Hematopoietic multipotent progenitor cell treated with erythropoietin and hydrocortisone succinate and interleukin-3 and kit ligand, for 4 days (in vitro differentiated cells): ENCODE measurements at regions not wholly inside any gene's neighbourhood (a gene's known extent, or its start where the extent isn't known, plus 50 kb on each side); places are given as distances from the start of the nearest gene placed in this dataset.
A peak's percentile ranks its signal among the peaks of the same experiment; 100 is the strongest.

Experiments used
- DNase-seq: peaks from one replicate; pipeline ENCODE4 v3.0.0-alpha.2; 2015

DNA sequence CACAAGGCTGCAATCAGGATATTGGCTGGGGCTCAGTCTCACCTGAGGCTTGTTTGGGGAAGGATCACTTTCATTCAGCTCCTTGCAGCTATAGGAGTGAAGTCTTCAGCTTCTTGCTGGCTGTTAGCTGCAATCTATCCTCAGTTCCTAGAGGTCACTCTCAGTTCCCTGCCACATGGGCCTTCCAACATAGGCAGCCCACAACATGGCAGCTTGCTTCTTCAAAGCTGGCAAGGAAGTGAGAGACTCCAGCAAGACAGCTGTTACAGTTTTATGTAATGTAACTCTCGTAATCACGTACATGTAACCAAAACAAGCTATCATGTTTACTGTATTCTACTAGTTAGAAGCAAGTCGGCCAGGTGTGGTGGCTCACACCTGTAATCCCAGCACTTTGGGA lies 226.9 kb downstream of the CDC5L start:
- no peak for DNase-seq

DNA sequence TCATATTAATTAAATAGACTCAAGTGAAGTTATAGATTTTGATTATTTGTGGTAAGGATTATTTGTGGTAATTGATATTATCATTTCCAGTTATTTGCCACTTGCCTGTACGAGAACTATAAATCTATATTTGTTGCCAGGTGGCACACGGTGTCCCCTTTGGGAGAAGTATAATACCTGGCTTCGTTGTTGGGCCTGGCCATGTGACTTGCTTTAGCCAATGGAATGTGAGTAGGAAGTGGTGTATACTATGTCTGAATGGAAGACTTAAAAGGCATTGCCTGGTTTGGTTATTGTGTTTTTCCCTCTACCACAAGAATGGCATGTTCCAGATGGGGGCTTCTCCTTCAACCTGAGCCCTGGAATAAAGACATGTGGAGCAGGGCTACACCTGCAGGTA lies 228.1 kb downstream of the CDC5L start:
- no peak for DNase-seq

DNA sequence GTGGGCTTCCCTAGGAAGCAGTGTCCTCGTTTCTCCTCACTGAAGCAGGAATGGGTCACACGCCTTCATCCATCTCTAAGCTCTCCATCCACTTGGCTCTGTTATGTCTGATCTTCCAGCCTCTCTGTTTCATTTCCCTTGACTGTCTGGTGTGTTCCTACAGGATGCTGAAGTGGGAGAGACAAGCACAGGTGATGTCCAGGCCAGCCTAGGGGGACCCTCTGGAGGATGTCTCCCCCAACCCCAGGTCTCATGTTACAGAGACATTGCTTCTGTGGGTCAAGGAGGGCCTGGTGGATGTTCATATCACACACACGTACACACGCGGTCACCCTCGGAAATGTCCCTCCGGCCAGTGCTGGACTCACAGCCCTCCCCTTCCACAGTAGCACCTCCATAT lies 229.9 kb downstream of the CDC5L start:
- DNase-seq: no peak

DNA sequence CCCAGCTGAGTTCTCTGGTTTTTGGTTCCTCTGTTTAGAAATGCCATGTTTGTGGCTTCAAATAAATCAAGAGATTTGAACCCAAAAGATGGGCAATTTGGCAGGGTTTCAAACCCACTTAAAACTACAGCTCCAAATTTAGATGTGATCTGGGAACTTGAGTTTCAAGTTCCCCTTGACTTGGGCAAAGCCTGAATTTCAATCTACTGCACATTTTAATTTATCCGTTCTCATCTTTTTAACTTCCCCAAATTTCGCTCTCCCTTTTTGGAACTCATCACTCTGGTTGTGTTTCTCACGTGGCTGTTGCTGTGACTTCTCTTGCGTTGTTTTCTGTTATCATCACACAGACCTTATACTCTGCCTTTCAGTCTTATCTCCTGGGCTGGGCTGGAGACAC lies 230.9 kb downstream of the CDC5L start:
- DNase-seq: peak; percentile 48

DNA sequence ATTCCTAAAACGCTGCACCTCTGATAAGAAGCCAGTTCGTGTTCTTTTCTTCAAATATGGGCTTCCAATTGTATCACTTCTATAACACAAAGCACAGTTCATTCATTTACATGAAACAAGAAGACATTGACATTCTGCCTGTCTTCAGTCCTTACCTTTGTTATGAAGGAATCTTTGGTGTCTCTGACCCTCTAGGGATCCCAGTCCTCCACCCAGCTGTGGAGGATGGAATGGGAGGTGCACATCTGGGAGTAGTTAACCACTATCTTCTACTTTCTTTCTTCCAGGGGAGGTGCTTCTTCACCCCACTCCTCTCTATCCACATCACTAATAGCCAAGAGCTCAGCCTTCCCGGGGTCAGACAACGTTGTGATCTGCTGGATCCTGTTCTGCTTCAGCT lies 233.4 kb downstream of the CDC5L start:
- DNase-seq: no peak

DNA sequence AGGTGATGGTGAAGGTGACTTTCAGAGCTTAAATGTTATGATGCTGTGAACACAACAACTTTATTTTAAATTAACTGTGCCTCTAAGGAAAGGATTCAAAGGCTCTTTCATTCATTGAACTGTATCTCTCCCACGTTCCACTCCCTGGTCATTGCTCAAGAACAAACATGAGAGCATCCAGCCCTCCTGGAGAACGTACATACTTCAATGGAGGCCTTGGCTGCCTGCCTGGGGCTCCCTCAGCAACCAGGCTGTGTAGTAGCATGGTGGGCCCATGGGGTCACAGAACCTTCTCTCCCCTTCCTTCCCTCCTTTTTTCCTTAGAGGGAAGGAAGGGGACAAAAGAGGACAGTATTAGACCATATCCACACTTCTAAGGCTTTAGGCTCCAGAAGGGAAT lies 234.3 kb downstream of the CDC5L start:
- DNase-seq: no peak

DNA sequence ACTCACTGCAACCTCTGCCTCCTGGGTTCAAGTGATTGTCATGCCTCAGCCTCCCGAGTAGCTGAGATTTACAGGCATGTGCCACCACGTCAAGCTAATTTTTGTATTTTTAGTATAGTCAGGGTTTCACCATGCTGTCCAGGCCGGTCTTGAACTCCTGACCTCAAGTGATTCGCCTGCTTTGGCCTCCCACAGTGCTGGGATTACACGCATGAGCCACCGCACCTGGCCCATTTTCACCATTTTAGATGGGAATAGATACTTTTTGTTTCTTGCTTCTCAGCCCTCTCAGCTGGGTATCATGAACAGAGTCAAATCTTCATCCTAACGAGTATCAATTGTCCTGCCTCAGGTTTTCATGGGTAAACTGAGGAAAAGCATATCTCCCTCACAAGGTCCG lies 235.0 kb downstream of the CDC5L start:
- DNase-seq: no peak

DNA sequence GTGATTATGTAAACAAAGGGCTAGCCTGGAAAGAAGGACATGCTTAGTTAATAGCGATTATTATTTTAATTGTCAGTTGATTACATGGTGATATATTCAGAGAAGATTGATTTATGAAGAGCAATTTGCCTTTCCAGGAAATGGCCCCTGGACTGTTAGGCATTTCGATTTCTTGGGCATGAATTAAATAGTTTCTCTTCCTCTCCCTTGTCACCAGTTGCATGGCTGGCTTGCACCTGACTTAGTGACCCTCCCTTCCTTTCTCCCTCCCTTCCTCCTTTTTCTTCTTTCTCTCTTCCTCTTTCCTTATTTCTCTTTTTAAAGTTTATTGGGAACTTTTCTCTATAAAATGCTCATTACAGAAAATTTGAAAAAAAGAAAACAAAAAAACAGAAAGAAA lies 235.4 kb downstream of the CDC5L start:
- DNase-seq: no peak

DNA sequence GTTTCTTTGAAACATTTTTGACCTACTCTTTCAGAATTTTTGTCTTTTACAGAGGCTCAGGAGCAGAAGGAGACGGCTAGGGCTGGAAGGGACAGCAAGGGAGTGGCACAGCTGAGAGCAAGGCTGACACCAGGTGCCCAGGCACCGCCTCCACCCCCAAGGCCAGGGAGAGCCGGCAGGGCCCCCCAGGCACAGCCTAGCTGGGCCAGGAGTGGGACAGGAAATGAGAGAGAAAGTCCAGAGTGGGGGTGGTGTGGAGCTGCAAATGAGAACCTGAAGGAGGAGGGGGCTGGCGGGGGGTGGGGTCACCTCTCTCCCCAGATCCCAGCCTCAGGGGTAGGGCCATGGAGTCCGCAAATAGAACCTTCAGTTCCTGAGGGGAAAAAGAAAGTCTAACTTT lies 236.7 kb downstream of the CDC5L start:
- DNase-seq: no peak

DNA sequence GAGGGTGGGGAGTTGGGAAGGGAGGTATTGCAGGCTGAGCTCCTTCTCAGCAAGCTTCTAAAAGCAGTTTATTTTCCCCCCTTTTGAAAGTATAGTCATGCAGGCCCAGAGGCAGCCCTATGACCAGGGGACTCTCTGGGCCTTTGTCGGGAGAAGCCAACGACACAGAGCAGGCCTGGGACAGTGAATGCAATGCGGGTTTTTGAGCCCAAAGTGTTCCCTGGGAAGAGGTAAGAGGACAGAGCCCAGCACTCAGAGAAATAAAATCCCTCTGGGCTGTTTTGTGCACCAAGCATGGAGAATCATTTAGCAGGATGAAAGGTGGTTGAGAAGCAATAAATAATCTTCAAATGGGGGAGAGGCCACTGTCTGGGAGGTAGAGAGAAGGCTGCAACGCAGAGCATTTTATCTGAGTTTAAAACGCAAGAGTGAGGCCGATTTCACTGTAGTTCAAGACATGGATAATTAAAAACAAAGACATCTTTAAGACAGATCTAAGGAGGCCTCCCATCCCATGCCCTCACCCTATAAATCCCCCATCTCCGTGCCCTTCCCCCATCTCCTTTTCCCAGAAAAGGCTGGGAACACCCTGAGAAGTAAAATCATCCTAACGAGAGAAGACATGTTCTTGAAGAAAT lies 237.5 kb downstream of the CDC5L start:
- no peak for DNase-seq

DNA sequence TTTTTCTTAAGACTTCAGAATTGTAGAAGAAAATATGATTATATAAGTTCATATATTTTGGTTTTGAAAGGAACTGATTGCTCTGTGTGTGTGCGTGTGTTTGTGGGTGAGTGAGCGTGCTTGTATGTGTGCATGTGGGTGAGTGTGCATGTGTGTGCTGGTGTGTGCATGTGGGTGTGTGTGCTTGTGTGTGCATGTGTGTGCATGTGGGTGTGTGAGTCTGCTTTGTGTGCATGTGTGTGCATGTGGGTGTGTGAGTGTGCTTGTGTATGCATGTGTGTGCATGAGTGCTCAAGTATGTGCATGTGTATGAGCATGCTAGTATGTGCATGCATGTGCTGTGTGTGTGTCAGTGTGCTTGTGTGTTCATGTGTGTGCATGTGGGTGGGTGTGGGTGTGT lies 238.5 kb downstream of the CDC5L start:
- DNase-seq: no peak

DNA sequence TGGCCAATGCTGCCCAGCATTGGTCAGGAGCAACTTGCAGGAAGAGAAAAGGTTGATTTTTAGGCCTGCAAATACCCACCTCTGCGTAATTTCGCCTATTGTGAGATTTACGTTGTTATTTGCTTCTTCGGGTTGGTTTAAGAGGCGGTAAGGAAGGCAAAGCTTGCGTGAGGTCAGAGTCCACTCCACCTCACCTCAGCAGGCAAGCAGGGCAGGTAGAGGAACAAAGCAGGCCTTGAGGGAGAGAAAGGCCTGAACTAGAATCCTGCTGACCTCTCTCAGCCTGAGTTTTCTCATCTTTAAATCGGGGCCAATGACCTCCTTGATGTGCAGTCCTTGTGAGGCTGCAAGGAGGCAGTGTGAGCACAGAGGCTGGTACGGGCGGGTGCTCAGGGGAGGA lies 239.1 kb downstream of the CDC5L start:
- DNase-seq: no peak

DNA sequence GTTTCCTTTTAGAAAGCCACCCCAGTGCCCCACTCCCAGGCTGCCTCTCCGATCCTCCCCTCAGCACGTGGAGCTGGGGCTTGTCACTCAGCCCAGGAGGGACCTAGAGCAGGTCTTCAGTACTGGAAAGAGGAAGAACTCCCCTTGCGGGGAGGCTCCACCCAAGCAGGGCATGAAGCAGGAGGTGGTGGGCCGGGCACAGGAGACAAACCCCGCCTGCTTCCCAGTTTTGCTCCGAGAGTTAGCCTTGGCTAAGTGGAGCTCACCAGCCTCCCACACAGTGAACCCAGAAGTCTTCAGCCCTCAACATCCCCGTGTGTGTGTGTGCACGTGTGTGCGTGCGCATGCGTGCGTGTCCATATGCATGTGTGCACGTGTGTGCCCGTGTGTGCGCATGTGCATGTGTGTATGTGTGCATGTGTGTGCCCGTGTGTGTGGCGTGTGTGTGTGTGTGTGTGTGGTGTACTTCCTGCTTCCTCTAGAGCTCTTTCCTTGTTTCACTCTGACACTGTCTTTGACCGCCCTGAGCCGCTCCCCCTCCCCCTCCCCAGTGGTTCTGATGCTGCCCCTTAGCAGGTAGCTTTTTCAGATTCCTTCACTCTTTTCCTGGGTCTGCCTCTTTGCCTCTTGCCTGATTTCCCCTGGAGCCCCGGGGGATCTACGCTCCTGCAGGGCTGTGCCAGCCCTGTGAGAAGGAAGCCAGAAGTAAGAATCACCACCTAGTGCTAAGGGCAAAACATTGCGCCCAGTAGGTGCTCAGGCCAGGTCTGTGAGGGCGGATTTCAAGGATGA lies 239.8 kb downstream of the CDC5L start:
- peak; percentile 48 for DNase-seq

DNA sequence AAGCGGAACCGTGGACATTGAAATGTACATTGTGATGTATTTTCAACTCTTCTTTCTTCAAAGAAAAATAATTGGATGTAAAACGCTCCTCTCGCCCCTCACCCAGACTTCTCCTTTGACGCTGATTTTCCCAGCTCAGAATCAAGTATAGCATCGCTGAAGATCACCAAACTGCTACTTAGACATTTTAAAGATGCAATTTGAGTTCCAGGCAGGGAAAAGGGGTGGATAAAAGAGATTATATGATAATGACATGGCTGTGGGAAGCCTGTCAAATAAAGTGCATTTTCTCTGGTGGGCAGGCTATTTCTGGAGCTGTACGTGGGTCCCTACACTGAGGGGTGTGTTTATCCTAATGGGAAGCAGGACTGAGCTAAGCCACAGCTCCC lies 240.4 kb downstream of the CDC5L start:
- DNase-seq: no peak

DNA sequence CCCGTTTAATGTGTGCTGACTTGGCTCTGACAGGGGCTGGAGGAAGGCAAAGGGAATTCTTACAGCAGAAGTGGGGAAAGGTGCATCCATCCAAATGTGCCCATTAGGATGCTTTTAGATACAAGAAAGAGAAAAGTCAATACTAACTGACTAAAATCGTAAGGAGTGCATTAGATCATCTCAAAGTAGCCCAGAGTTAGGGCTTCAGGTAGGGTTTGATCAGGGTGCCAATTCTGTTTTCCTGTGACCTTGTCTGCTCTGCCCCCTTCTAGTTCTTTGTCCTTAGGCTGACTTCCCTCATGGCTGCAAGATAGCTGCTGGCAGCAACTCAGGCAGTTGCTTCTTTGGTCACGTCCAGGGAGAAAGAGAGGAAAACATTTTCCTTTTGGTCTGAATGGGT lies 240.8 kb downstream of the CDC5L start:
- no peak for DNase-seq

DNA sequence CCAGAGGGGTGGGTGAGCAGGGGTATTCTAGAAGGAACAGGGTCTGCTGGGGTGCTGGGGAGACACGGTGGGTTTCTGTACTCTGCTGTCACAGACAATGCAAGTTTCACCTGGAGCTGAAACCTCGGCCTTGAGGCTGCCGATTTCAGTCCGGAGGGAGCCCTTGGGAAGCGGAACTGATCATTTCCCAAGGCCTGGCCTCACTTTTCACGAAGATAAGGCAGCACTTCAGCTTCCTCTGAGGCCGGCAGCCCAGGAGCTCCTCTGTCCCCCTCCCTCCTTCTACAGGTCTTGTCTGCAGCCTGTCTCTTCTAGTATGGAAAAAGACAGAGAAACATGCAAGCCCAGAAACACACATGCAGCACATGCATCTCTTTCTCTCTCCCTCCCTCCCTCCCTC lies 242.1 kb downstream of the CDC5L start:
- no peak for DNase-seq

DNA sequence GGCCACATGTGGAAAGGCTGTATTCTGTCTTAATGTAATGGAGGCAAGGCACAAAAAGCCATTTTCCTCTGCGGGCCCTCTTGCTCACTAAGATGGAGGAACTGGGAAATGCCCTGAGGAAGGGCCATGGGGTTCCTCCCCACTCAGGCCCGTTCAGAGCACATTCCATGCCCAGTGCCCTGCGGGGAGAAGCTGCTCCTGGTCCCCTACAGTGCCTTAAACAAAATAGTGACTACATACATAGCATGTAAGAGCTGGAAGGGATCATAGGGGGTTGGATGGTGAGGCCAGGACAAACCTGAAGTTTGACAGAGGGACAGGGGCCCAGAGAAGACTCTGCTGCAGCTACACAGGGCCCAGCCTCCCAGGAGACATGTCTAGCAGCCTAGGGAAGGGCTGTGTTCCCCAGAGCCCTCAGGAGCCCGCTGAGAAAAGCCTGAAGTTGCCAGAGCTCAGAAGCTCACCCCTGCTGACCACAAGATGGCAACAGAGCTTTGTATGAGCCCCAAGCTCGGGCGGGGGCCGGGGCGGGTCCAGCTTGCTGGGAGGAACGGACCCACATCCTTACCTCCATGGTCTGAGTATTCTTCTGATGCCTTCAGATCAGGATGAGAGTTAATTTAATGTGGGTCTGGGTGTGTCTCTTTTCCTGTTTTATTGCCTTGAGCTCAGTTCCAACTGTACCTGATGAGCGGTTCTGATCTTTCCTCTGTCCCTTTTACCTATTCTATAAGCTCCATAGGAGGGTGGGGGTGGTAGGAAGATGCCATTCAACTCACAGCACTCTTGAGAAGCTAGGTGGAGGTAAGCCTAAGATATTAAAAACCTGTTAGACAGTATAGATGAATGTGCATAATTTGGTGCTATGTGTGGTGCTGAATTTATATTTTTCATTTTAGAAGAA lies 242.9 kb downstream of the CDC5L start:
- DNase-seq: peak; percentile 72

DNA sequence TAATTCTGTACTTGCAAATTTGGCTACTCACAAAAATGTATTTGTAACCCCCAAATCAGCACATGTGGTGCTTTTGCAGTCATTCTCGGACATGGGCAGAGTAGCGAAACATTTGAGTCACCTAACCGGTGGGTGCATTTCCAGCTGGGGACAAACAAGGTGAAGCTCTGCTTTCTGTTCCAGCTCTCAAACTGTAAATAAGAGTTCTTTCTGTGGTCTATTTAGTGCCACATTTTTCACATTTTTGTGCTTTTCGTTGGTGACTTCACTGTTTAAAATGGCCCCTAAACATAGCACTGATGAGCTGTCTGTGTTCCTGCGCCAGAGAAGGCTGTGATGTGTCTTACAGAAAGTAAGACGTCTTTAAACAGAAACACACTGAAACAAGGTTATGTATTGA lies 244.5 kb downstream of the CDC5L start:
- no peak for DNase-seq

DNA sequence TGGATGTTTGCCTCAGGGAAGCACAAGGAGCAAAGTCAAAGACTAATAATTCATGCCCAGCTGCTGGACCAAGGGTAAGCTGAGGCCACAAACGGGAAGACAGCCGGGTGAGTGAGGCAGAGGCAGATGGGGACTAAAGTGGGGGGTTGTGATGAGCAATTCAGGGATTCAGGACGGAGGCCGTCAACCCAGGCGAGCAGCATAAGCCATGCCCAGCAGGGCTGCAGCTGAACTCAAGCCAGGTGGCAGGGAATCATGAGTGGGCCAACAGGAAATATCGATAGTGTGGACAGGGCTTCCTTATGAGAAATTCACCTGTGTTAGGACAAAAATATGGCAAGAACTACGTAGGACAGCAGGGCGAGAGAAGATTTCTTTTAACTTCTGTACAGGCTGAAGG lies 246.8 kb downstream of the CDC5L start:
- DNase-seq: no peak

DNA sequence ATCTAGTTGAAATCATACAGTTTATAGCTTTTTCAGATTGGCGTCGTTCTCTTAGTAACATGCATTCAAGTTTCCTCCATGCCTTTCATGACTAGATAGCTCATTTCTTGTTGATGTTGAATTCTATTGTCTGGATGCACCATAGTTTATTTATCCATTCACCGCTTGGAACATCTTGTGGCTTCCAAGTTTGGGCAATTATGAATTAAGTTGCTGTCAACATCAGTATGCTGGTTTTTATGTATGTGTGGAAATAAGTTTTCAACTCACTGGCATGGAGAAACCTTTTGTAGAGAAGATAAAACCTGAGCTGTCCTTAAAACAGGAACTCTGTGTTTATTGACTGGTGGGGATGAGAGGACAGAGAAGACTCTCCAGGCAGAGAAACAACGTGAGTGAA lies 248.0 kb downstream of the CDC5L start:
- no peak for DNase-seq

DNA sequence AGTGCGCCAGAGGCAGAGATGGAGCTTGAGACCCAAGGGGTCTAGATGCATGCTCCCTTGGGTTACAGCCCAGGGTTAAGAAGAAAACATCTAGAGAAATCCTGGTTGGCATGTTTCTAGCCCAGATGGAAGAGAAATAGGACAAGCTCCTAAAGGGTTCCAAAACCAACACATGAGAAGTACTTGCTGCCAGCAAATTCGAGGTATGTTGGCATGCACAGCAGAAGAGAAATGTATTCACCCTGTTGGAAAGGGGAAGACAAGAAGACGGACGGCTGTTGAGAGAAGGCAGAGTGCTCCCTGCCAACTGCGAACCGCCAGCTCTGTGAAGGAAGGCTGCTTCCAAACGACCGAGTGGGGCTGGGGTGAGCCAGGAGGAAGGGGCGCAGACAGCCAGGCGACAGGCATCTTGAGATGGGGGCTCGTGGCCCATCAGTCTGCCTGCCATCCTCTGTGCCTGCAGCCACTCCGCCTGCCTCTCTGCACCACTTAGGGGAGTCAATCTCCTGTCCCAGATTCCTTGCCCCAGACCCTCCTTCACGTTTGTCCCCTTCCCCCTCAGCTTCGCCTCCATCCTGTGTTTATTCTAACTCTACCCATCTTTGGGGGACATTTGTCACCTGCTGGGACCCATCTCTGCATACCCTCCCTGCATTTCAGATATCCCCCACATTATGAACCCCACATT lies 249.2 kb downstream of the CDC5L start:
- DNase-seq: no peak

DNA sequence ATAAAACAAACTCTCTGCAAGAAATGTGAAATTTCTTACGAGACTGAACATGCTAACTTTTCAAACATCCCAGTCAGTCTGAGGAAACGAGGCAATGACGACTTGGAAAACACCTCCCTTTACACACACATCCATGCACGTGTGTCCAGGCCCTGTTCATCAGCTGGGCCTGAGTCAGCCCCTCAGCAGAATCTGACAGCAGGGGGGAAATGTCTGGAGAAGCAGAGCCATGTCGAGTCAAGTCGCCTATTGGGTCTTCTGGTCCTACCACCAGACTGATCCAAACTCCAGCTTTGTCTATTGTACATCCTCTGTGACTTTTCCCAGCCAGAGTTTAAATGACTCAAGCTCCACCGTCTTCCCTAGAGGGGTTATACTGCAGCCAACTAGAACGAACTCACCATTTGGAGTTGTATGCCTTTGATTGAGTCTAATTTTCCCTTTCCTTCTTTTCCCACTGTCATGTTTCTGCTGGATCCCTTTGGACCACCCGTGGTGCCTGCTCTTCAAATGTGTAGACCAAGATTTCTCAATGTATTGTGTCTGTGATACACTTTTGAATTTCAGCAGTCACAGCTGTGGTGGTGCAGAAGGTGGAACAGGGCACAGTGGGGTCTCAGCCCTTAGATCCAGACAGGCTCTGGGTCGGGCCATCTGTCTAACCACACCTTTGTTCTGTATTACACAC lies 254.0 kb downstream of the CDC5L start:
- no peak for DNase-seq

DNA sequence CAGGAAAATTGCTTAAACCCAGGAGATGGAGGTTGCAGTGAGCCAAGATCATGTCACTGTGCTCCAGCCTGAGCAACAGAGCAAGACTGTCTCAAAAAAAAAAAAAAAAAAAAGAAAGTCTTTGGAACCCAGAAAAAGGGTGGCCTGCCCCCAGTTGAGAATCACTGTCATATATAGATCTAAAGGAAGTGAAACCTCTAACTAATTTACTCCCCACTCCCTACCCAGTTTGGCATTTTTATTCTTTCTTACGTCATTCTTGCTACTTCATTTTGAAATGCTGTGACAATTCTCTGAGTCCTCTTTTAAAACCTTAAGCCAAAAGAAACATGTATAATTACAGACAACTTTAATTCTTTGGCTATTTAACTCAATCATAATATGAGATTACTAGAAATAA lies 254.8 kb downstream of the CDC5L start:
- DNase-seq: no peak
